ENCODE measurements at regions not wholly inside any gene's neighbourhood (a gene's known extent, or its start where the extent isn't known, plus 50 kb on each side); places are given as distances from the start of the nearest gene placed in this dataset.

DNA sequence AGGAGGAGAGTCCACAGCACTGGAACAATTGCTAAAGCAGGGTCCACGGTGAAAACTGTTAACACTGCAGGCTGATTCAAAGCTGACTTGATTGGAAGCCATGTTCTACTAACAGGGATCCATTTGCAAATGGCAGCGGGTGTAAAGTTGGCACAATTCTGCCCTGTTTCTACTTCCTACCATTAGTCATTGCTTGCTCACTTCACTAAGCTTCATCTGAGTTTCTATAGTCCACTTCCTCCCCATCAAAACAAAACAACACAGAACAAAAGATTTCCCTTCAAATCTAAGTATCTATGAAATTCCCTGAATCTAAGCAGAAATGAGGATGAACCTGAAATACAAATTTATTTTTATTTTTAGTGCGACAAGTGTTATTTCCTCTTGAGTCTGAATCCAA, 187.4 kb upstream of the SOX11 start:
- TF ChIP-seq, protein P1, sequence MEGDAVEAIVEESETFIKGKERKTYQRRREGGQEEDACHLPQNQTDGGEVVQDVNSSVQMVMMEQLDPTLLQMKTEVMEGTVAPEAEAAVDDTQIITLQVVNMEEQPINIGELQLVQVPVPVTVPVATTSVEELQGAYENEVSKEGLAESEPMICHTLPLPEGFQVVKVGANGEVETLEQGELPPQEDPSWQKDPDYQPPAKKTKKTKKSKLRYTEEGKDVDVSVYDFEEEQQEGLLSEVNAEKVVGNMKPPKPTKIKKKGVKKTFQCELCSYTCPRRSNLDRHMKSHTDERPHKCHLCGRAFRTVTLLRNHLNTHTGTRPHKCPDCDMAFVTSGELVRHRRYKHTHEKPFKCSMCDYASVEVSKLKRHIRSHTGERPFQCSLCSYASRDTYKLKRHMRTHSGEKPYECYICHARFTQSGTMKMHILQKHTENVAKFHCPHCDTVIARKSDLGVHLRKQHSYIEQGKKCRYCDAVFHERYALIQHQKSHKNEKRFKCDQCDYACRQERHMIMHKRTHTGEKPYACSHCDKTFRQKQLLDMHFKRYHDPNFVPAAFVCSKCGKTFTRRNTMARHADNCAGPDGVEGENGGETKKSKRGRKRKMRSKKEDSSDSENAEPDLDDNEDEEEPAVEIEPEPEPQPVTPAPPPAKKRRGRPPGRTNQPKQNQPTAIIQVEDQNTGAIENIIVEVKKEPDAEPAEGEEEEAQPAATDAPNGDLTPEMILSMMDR (IDR thresholded peaks at IDR 0.05; ENCODE audit: low read depth, low read length, poor library complexity, severe bottlenecking), result no peak
- TF ChIP-seq EZH2phosphoT487 (IDR thresholded peaks at IDR 0.05; ENCODE audit: borderline replicate concordance, low read length), result no peak
